ENCODE measurements at regions not wholly inside any gene's neighbourhood (a gene's known extent, or its start where the extent isn't known, plus 50 kb on each side); places are given as distances from the start of the nearest gene placed in this dataset.
"Not testable (repeated sequence)": the region's sequence is repeated elsewhere in the genome, so short reads cannot be mapped to it uniquely, and the experiment has no call there.

GRCh38 chr2:91497129-91498064 is 2805.9 kb downstream of the RPIA start:
- H3K4me1 ChIP-seq (ENCODE audit: control insufficient read depth in 5 of 5, insufficient read depth in 5 of 5, low read length in 5 of 5); H3K4me3 ChIP-seq (ENCODE audit: low read depth in 1 of 5, low read length in 5 of 5); H3K9ac ChIP-seq (ENCODE audit: low read length in 5 of 5); H3K27me3 ChIP-seq (ENCODE audit: control insufficient read depth in 5 of 5, insufficient read depth in 4 of 5, low read length in 5 of 5); H3K9me3 ChIP-seq (ENCODE audit: control insufficient read depth in 5 of 5, low read length in 5 of 5); H3K36me3 ChIP-seq (ENCODE audit: control insufficient read depth in 5 of 5, insufficient read depth in 5 of 5, low read length in 5 of 5); H3K27ac ChIP-seq (ENCODE audit: low read depth, low read length): not testable (repeated sequence)

GRCh38 chr2:91498065-91498449 is 2806.6 kb downstream of the RPIA start:
- not testable (repeated sequence) for H3K36me3 ChIP-seq (ENCODE audit: control insufficient read depth in 5 of 5, insufficient read depth in 5 of 5, low read length in 5 of 5); H3K4me3 ChIP-seq (ENCODE audit: low read depth in 1 of 5, low read length in 5 of 5); H3K27me3 ChIP-seq (ENCODE audit: control insufficient read depth in 5 of 5, insufficient read depth in 4 of 5, low read length in 5 of 5); H3K4me1 ChIP-seq (ENCODE audit: control insufficient read depth in 5 of 5, insufficient read depth in 5 of 5, low read length in 5 of 5); H3K9me3 ChIP-seq (ENCODE audit: control insufficient read depth in 5 of 5, low read length in 5 of 5); H3K27ac ChIP-seq (ENCODE audit: low read depth, low read length); H3K9ac ChIP-seq (ENCODE audit: low read length in 5 of 5)

- H3K9me3 ChIP-seq (ENCODE audit: control insufficient read depth in 5 of 5, low read length in 5 of 5); H3K4me1 ChIP-seq (ENCODE audit: control insufficient read depth in 5 of 5, insufficient read depth in 5 of 5, low read length in 5 of 5); H3K27ac ChIP-seq (ENCODE audit: low read depth, low read length); H3K27me3 ChIP-seq (ENCODE audit: control insufficient read depth in 5 of 5, insufficient read depth in 4 of 5, low read length in 5 of 5); H3K4me3 ChIP-seq (ENCODE audit: low read depth in 1 of 5, low read length in 5 of 5); H3K9ac ChIP-seq (ENCODE audit: low read length in 5 of 5); H3K36me3 ChIP-seq (ENCODE audit: control insufficient read depth in 5 of 5, insufficient read depth in 5 of 5, low read length in 5 of 5): not testable (repeated sequence)
These were observed 2807.2 kb downstream of the RPIA start for GRCh38 chr2:91498513-91499250.

- not testable (repeated sequence) for H3K4me3 ChIP-seq (ENCODE audit: low read depth in 1 of 5, low read length in 5 of 5); H3K9ac ChIP-seq (ENCODE audit: low read length in 5 of 5); H3K27ac ChIP-seq (ENCODE audit: low read depth, low read length); H3K4me1 ChIP-seq (ENCODE audit: control insufficient read depth in 5 of 5, insufficient read depth in 5 of 5, low read length in 5 of 5); H3K36me3 ChIP-seq (ENCODE audit: control insufficient read depth in 5 of 5, insufficient read depth in 5 of 5, low read length in 5 of 5); H3K27me3 ChIP-seq (ENCODE audit: control insufficient read depth in 5 of 5, insufficient read depth in 4 of 5, low read length in 5 of 5); H3K9me3 ChIP-seq (ENCODE audit: control insufficient read depth in 5 of 5, low read length in 5 of 5)
These were observed 2808.1 kb downstream of the RPIA start for GRCh38 chr2:91499431-91500050.

- not testable (repeated sequence) for H3K4me1 ChIP-seq (ENCODE audit: control insufficient read depth in 5 of 5, insufficient read depth in 5 of 5, low read length in 5 of 5); H3K27ac ChIP-seq (ENCODE audit: low read depth, low read length); H3K36me3 ChIP-seq (ENCODE audit: control insufficient read depth in 5 of 5, insufficient read depth in 5 of 5, low read length in 5 of 5); H3K9ac ChIP-seq (ENCODE audit: low read length in 5 of 5); H3K27me3 ChIP-seq (ENCODE audit: control insufficient read depth in 5 of 5, insufficient read depth in 4 of 5, low read length in 5 of 5); H3K4me3 ChIP-seq (ENCODE audit: low read depth in 1 of 5, low read length in 5 of 5); H3K9me3 ChIP-seq (ENCODE audit: control insufficient read depth in 5 of 5, low read length in 5 of 5)
These were observed 2808.9 kb downstream of the RPIA start for GRCh38 chr2:91500246-91500977.

- not testable (repeated sequence) for H3K4me1 ChIP-seq (ENCODE audit: control insufficient read depth in 5 of 5, insufficient read depth in 5 of 5, low read length in 5 of 5); H3K9ac ChIP-seq (ENCODE audit: low read length in 5 of 5); H3K27ac ChIP-seq (ENCODE audit: low read depth, low read length); H3K27me3 ChIP-seq (ENCODE audit: control insufficient read depth in 5 of 5, insufficient read depth in 4 of 5, low read length in 5 of 5); H3K36me3 ChIP-seq (ENCODE audit: control insufficient read depth in 5 of 5, insufficient read depth in 5 of 5, low read length in 5 of 5); H3K4me3 ChIP-seq (ENCODE audit: low read depth in 1 of 5, low read length in 5 of 5); H3K9me3 ChIP-seq (ENCODE audit: control insufficient read depth in 5 of 5, low read length in 5 of 5)
These were observed 2809.5 kb downstream of the RPIA start for GRCh38 chr2:91500978-91501310.

- H3K27me3 ChIP-seq (ENCODE audit: control insufficient read depth in 5 of 5, insufficient read depth in 4 of 5, low read length in 5 of 5); H3K4me1 ChIP-seq (ENCODE audit: control insufficient read depth in 5 of 5, insufficient read depth in 5 of 5, low read length in 5 of 5); H3K27ac ChIP-seq (ENCODE audit: low read depth, low read length); H3K9ac ChIP-seq (ENCODE audit: low read length in 5 of 5); H3K4me3 ChIP-seq (ENCODE audit: low read depth in 1 of 5, low read length in 5 of 5); H3K36me3 ChIP-seq (ENCODE audit: control insufficient read depth in 5 of 5, insufficient read depth in 5 of 5, low read length in 5 of 5); H3K9me3 ChIP-seq (ENCODE audit: control insufficient read depth in 5 of 5, low read length in 5 of 5): not testable (repeated sequence)
These were observed 2810.1 kb downstream of the RPIA start for GRCh38 chr2:91501481-91502080.

GRCh38 chr2:91503572-91503958 is 2812.1 kb downstream of the RPIA start:
- H3K4me1 ChIP-seq (ENCODE audit: control insufficient read depth in 5 of 5, insufficient read depth in 5 of 5, low read length in 5 of 5); H3K9ac ChIP-seq (ENCODE audit: low read length in 5 of 5); H3K4me3 ChIP-seq (ENCODE audit: low read depth in 1 of 5, low read length in 5 of 5); H3K36me3 ChIP-seq (ENCODE audit: control insufficient read depth in 5 of 5, insufficient read depth in 5 of 5, low read length in 5 of 5); H3K9me3 ChIP-seq (ENCODE audit: control insufficient read depth in 5 of 5, low read length in 5 of 5); H3K27me3 ChIP-seq (ENCODE audit: control insufficient read depth in 5 of 5, insufficient read depth in 4 of 5, low read length in 5 of 5); H3K27ac ChIP-seq (ENCODE audit: low read depth, low read length): not testable (repeated sequence)

- not testable (repeated sequence) for H3K4me3 ChIP-seq (ENCODE audit: low read depth in 1 of 5, low read length in 5 of 5); H3K4me1 ChIP-seq (ENCODE audit: control insufficient read depth in 5 of 5, insufficient read depth in 5 of 5, low read length in 5 of 5); H3K36me3 ChIP-seq (ENCODE audit: control insufficient read depth in 5 of 5, insufficient read depth in 5 of 5, low read length in 5 of 5); H3K27me3 ChIP-seq (ENCODE audit: control insufficient read depth in 5 of 5, insufficient read depth in 4 of 5, low read length in 5 of 5); H3K9me3 ChIP-seq (ENCODE audit: control insufficient read depth in 5 of 5, low read length in 5 of 5); H3K9ac ChIP-seq (ENCODE audit: low read length in 5 of 5); H3K27ac ChIP-seq (ENCODE audit: low read depth, low read length)
These were observed 2812.7 kb downstream of the RPIA start for GRCh38 chr2:91503959-91504741.
